ENCODE measurements at regions not wholly inside any gene's neighbourhood (a gene's known extent, or its start where the extent isn't known, plus 50 kb on each side); places are given as distances from the start of the nearest gene placed in this dataset.

GRCh38 chr9:135271425-135271824 lies 184.0 kb downstream of the OLFM1 start:
- H3K4me2 ChIP-seq (ENCODE audit: low read depth, low read length), result no peak overlapping the region
- no peak overlapping the region for H3K14ac ChIP-seq (replicated peaks; ENCODE audit: low read depth, low read length)
- no peak overlapping the region for H2BK5ac ChIP-seq (ENCODE audit: low read depth, low read length, poor library complexity, severe bottlenecking)
- DNase-seq (no peak), ATAC-seq (ENCODE audit: low read depth) (no peak)
- no peak overlapping the region for H3K23ac ChIP-seq (ENCODE audit: low read depth, low read length)
- dilution Hi-C loops (cut with HindIII; ENCODE audit: low sequenced_read_pairs, unreplicated experiment) (no loop called here), in situ Hi-C loops (cut with MboI; ENCODE audit: low sequenced_read_pairs) (no loop called here), intact Hi-C loops (cut with micrococcal nuclease) (no loop called here)
- H3K18ac ChIP-seq (ENCODE audit: low read depth, low read length), result no peak overlapping the region
- H2AFZ ChIP-seq (replicated peaks; ENCODE audit: low read length, poor library complexity), result no peak overlapping the region
- no peak overlapping the region for H3K4ac ChIP-seq (ENCODE audit: low read depth, low read length)
- no peak overlapping the region for H2AK5ac ChIP-seq (ENCODE audit: low read depth, low read length)
- H2BK20ac ChIP-seq (ENCODE audit: low read depth, low read length), result no peak overlapping the region
- no peaks in the 10 kb centered on the region for H3K27me3 ChIP-seq (ENCODE audit: control insufficient read depth, insufficient read depth, low read length)
- H4K20me1 ChIP-seq (ENCODE audit: insufficient read depth, low read length), result no peaks in the 10 kb centered on the region
- BruUV-seq (replicated peaks), result no TSS peak
- no peak overlapping the region for H2BK15ac ChIP-seq (ENCODE audit: low read depth, low read length)
- no peaks in the 10 kb centered on the region for H3K79me1 ChIP-seq (ENCODE audit: low read depth in 1 of 2, low read length in 2 of 2)
- POLR2A ChIA-PET (ENCODE audit: unreplicated experiment), result no interaction called here
- no peak overlapping the region for H3K56ac ChIP-seq (ENCODE audit: extremely low read depth, insufficient read depth, low read length)
- TF ChIP-seq SMC3 (IDR thresholded peaks at IDR 0.05; ENCODE audit: low read depth, low read length) (no peak), MAZ (IDR thresholded peaks at IDR 0.05; ENCODE audit: borderline replicate concordance, low read depth, low read length) (no peak), RAD21 (IDR thresholded peaks at IDR 0.05; ENCODE audit: low read length) (no peak), BHLHE40 (IDR thresholded peaks at IDR 0.05; ENCODE audit: low read depth, low read length) (no peak), CHD1 (IDR thresholded peaks at IDR 0.05; ENCODE audit: low read depth, low read length) (no peak), ELK1 (IDR thresholded peaks at IDR 0.05; ENCODE audit: borderline replicate concordance, low read depth, low read length) (no peak), POLR2A (IDR thresholded peaks at IDR 0.05; ENCODE audit: low read depth, low read length) (no peak), NFE2L2 (IDR thresholded peaks at IDR 0.05; ENCODE audit: low read depth, low read length) (no peak), MAFK (IDR thresholded peaks at IDR 0.05; ENCODE audit: low read depth, low read length) (no peak)
- H3K4me3 ChIP-seq (ENCODE audit: insufficient read depth, low read depth, low read length), result no peak overlapping the region
- no peak overlapping the region for H4K8ac ChIP-seq (ENCODE audit: low read depth in 2 of 2, low read length in 2 of 2)
- no peaks in the 10 kb centered on the region for H3K4me1 ChIP-seq (ENCODE audit: control insufficient read depth, insufficient read depth, low read length)
- H3K27ac ChIP-seq (ENCODE audit: insufficient read depth, low read length), result no peak overlapping the region
- peaks cover 47% of the 10 kb centered on the region for H3K9me3 ChIP-seq (ENCODE audit: control insufficient read depth, insufficient read depth, low read length)
- 46% methylated on average over 16 of the region's 19 CpGs; no CpG with 5 or more reads in 1 of the 2 experiments for WGBS, 2 experiments (ENCODE audit: extremely low coverage in 2 of 2, insufficient read length in 1 of 2)
- CTCF ChIA-PET, result interaction anchor here (0.6 kb wide), 1 partner anchor 12 kb away, joined by 3 read pairs; no protein-coding TSS in a partner anchor
- H3K9ac ChIP-seq (ENCODE audit: low read depth, low read length), result no peak overlapping the region
- H2BK120ac ChIP-seq (ENCODE audit: low read depth, low read length), result no peak overlapping the region
- H4K5ac ChIP-seq (ENCODE audit: low read depth, low read length), result no peak overlapping the region
- H3K36me3 ChIP-seq (ENCODE audit: control insufficient read depth, insufficient read depth, low read length), result no peaks in the 10 kb centered on the region
- H2AK9ac ChIP-seq (replicated peaks; ENCODE audit: low read depth, low read length, poor library complexity), result no peak overlapping the region
- no peaks in the 10 kb centered on the region for H3K9me1 ChIP-seq (ENCODE audit: insufficient read depth, low read length)
- H4K91ac ChIP-seq (ENCODE audit: insufficient read depth, low read depth, low read length), result no peak overlapping the region

All from IMR-90 (cell line).